H1 (cell line): ENCODE measurements at regions not wholly inside any gene's neighbourhood (a gene's known extent, or its start where the extent isn't known, plus 50 kb on each side); places are given as distances from the start of the nearest gene placed in this dataset.
A peak's percentile ranks its signal among the peaks of the same experiment; 100 is the strongest.

Experiments used
- CTCF ChIA-PET: fragments of 300-600 bp; sonication (Branson Sonifier 250); formaldehyde crosslinking; loops from one replicate; lab custom pipeline; 2021; ENCODE audit not compliant: partially characterized antibody; lab: Charles Lee
- POLR2A ChIA-PET: fragments of 300-600 bp; sonication (Branson Sonifier 250); formaldehyde crosslinking; loops from one replicate; lab custom pipeline; 2021; ENCODE audit warnings: inconsistent platforms; ENCODE audit not compliant: partially characterized antibody; lab: Charles Lee
- DNase-seq, 2 experiments: peaks; one replicate each; pipeline versions ENCODE4 v3.0.0 to v3.0.0-alpha.2; 2010 to 2022; ENCODE audit warnings: low spot score in 2 of 2, low read depth in 1 of 2, mixed read lengths in 1 of 2
- FAIRE-seq: peaks from 2 replicates; lab custom pipeline; 2011; peaks lifted over from hg19 to GRCh38; lab: Jason Lieb, UNC
- H2AFZ ChIP-seq: 2 replicates; pipeline ENCODE4 v1.8.1; 2012; ENCODE audit warnings: low read length, inconsistent platforms
- H2AK5ac ChIP-seq: 2 replicates; pipeline ENCODE4 v1.6.1; 2013; ENCODE audit warnings: low read depth, low read length
- H2BK120ac ChIP-seq: replicated peaks from 2 replicates; pipeline ENCODE3; 2013; ENCODE audit warnings: low read depth, low read length, inconsistent platforms
- H2BK12ac ChIP-seq: 2 replicates; pipeline ENCODE4 v1.6.1; 2013; ENCODE audit warnings: low read depth, low read length
- H2BK15ac ChIP-seq: 2 replicates; pipeline ENCODE4 v1.6.1; 2013; ENCODE audit warnings: low read length
- H2BK20ac ChIP-seq: 2 replicates; pipeline ENCODE4 v1.6.1; 2013; ENCODE audit warnings: low read length
- H2BK5ac ChIP-seq: 2 replicates; pipeline ENCODE4 v1.6.1; 2013; ENCODE audit warnings: low read depth, low read length
- H3K14ac ChIP-seq: 2 replicates; pipeline ENCODE4 v1.6.1; 2013; ENCODE audit warnings: inconsistent platforms; ENCODE audit not compliant: insufficient read length
- H3K18ac ChIP-seq: 2 replicates; pipeline ENCODE4 v1.6.1; 2013; ENCODE audit warnings: low read length; ENCODE audit errors: extremely low read depth
- H3K23ac ChIP-seq: 2 replicates; pipeline ENCODE4 v1.6.1; 2013; ENCODE audit warnings: inconsistent platforms; ENCODE audit not compliant: insufficient read length
- H3K23me2 ChIP-seq: 2 replicates; pipeline ENCODE4 v1.6.1; 2013; ENCODE audit warnings: low read depth, low read length
- H3K27ac ChIP-seq: 2 replicates; pipeline ENCODE4 v1.6.1; 2011; ENCODE audit warnings: low read depth, low read length, inconsistent platforms
- H3K27me3 ChIP-seq, 4 experiments: replicated peaks in 1 of 4; 1 replicate in 1 of 4; 2 replicates in 3 of 4; pipeline versions ENCODE4 v1.6.1 to v1.8.1; 2011 to 2013; ENCODE audit warnings: low read length in 3 of 4, mild to moderate bottlenecking in 3 of 4, inconsistent platforms in 2 of 4, mixed read lengths in 2 of 4, moderate library complexity in 1 of 4; ENCODE audit not compliant: control insufficient read depth in 3 of 4, insufficient read depth in 3 of 4; ENCODE audit errors: extremely low read depth in 1 of 4
- H3K36me3 ChIP-seq, 4 experiments: 2 replicates each; pipeline versions ENCODE4 v1.6.1 to v1.8.1; 2011 to 2013; ENCODE audit warnings: mild to moderate bottlenecking in 4 of 4, low read length in 3 of 4, moderate library complexity in 2 of 4, control low read depth in 1 of 4, inconsistent platforms in 1 of 4; ENCODE audit not compliant: insufficient read depth in 4 of 4, control insufficient read depth in 2 of 4
- H3K4ac ChIP-seq: replicated peaks from 2 replicates; pipeline ENCODE3; 2013; ENCODE audit warnings: low read length, low read depth, mixed read lengths, inconsistent platforms; ENCODE audit not compliant: insufficient read length
- H3K4me1 ChIP-seq, 4 experiments: replicated peaks in 1 of 4; 1 replicate in 1 of 4; 2 replicates in 3 of 4; pipeline versions ENCODE4 v1.6.1 to v1.8.1; 2011 to 2013; ENCODE audit warnings: low read length in 3 of 4, inconsistent platforms in 2 of 4, mixed read lengths in 1 of 4; ENCODE audit not compliant: insufficient read depth in 4 of 4, control insufficient read depth in 3 of 4
- H3K4me2 ChIP-seq, 2 experiments: 2 replicates each; pipeline versions ENCODE4 v1.6.1 to v1.8.1; 2011 to 2013; ENCODE audit warnings: low read depth in 2 of 2, low read length in 2 of 2, control low read depth in 1 of 2, inconsistent platforms in 1 of 2, mild to moderate bottlenecking in 1 of 2; ENCODE audit not compliant: insufficient read depth in 1 of 2
- H3K4me3 ChIP-seq, 4 experiments: fragments of 200-600, 300-600 bp in 1 of 4; sonication (generic), shearing (Covaris generic), sonication (Bioruptor Twin) in 1 of 4; 2 replicates each; pipeline versions ENCODE4 v1.5.1 to v1.8.1; 2011 to 2016; ENCODE audit warnings: low read length in 4 of 4, low read depth in 3 of 4, control low read depth in 2 of 4, inconsistent platforms in 2 of 4, mild to moderate bottlenecking in 2 of 4, mixed read lengths in 1 of 4, moderate library complexity in 1 of 4; ENCODE audit not compliant: insufficient read depth in 2 of 4; ENCODE audit errors: extremely low read depth in 1 of 4
- H3K56ac ChIP-seq: replicated peaks from 2 replicates; pipeline ENCODE3; 2013; ENCODE audit warnings: low read depth, mild to moderate bottlenecking, mixed read lengths, low read length, inconsistent platforms; ENCODE audit not compliant: insufficient read length
- H3K79me1 ChIP-seq: 2 replicates; pipeline ENCODE4 v1.6.1; 2013; ENCODE audit warnings: low read depth, low read length, control low read depth
- H3K79me2 ChIP-seq, 2 experiments: 2 replicates each; pipeline versions ENCODE4 v1.6.1 to v1.8.1; 2012 to 2013; ENCODE audit warnings: low read length in 2 of 2, mild to moderate bottlenecking in 2 of 2, inconsistent platforms in 1 of 2; ENCODE audit not compliant: insufficient read depth in 2 of 2, control insufficient read depth in 1 of 2
- H3K9ac ChIP-seq, 4 experiments: replicated peaks in 1 of 4; 1 replicate in 1 of 4; 2 replicates in 3 of 4; pipeline versions ENCODE4 v1.6.1 to v1.8.1; 2011 to 2013; ENCODE audit warnings: low read depth in 3 of 4, low read length in 3 of 4, control low read depth in 2 of 4, mild to moderate bottlenecking in 2 of 4, moderate library complexity in 2 of 4, inconsistent platforms in 1 of 4; ENCODE audit errors: extremely low read depth in 1 of 4
- H3K9me3 ChIP-seq, 2 experiments: 2 replicates each; pipeline versions ENCODE4 v1.6.1 to v1.8.1; 2012 to 2013; ENCODE audit warnings: mild to moderate bottlenecking in 2 of 2, moderate library complexity in 2 of 2, control low read depth in 1 of 2, inconsistent platforms in 1 of 2, low read depth in 1 of 2, low read length in 1 of 2, mixed read lengths in 1 of 2; ENCODE audit not compliant: insufficient read depth in 2 of 2
- H4K20me1 ChIP-seq, 2 experiments: replicated peaks in 1 of 2; 2 replicates each; pipeline versions ENCODE3 to v1.8.1; 2011 to 2013; ENCODE audit warnings: inconsistent platforms in 2 of 2, low read length in 2 of 2, mild to moderate bottlenecking in 1 of 2; ENCODE audit not compliant: insufficient read depth in 2 of 2, control insufficient read depth in 1 of 2
- H4K5ac ChIP-seq: 2 replicates; pipeline ENCODE4 v1.6.1; 2013; ENCODE audit warnings: low read length, low read depth, mixed read lengths, inconsistent platforms; ENCODE audit not compliant: insufficient read length
- H4K8ac ChIP-seq: 2 replicates; pipeline ENCODE4 v1.8.0; 2013; ENCODE audit warnings: mild to moderate bottlenecking, moderate library complexity, low read length, inconsistent platforms; ENCODE audit not compliant: insufficient read depth; ENCODE audit errors: extremely low read depth
- H4K91ac ChIP-seq: replicated peaks from 2 replicates; pipeline ENCODE3; 2013; ENCODE audit warnings: low read length, mixed read lengths, inconsistent platforms; ENCODE audit not compliant: insufficient read length
- HDAC6 ChIP-seq: IDR thresholded peaks from one replicate; pipeline ENCODE4 v1.7.1; 2012; ENCODE audit warnings: low read depth, mild to moderate bottlenecking, inconsistent platforms, low read length, moderate library complexity
- NRF1 ChIP-seq: IDR thresholded peaks from 2 replicates; pipeline ENCODE4 v1.6.1; 2011; ENCODE audit warnings: mild to moderate bottlenecking, low read depth, low read length, improper control_type of control experiment
- WGBS, 2 experiments: shearing (Covaris generic) in 1 of 2; methylation state at CpG; one replicate each; pipeline versions ENCODE4 v1.1.6 to v1.1.7; 2013 to 2015; ENCODE audit warnings: low lambda C conversion rate in 2 of 2, mixed read lengths in 2 of 2, inconsistent platforms in 1 of 2, low coverage in 1 of 2, missing lambda C conversion rate in 1 of 2; ENCODE audit not compliant: insufficient replicate concordance in 2 of 2, insufficient coverage in 1 of 2, insufficient read length in 1 of 2; ENCODE audit errors: extremely low coverage in 1 of 2, missing lambda C conversion rate in 1 of 2; 5-methylcytosine and 5-hydroxymethylcytosine counted together

GRCh38 chr4:57777876-57778275 is 667.7 kb upstream of the IGFBP7 start:
- no peaks in the 10 kb centered on the region for H3K23me2 ChIP-seq
- 74% methylated on average over 2 of the region's 2 CpGs; no CpG with 5 or more reads in 1 of the 2 experiments for WGBS, 2 experiments
- no peaks in the 10 kb centered on the region for H3K79me2 ChIP-seq
- no peak overlapping the region for H3K23ac ChIP-seq
- no peak overlapping the region for H3K4me3 ChIP-seq
- TF ChIP-seq HDAC6 (no peak), NRF1 (no peak)
- H2BK120ac ChIP-seq = no peak overlapping the region
- no peak overlapping the region for H3K27ac ChIP-seq
- H4K8ac ChIP-seq = no peak overlapping the region
- H2AFZ ChIP-seq = peak overlapping the region; percentile 58; the same call in 1 of the 2 replicates
- no peak overlapping the region for H3K4ac ChIP-seq
- no peak overlapping the region for H2BK12ac ChIP-seq
- no peaks in the 10 kb centered on the region for H3K9me3 ChIP-seq
- H3K14ac ChIP-seq = no peak overlapping the region
- H2AK5ac ChIP-seq = no peak overlapping the region
- H2BK5ac ChIP-seq = no peak overlapping the region
- H4K20me1 ChIP-seq = no peaks in the 10 kb centered on the region
- no peak overlapping the region for H4K5ac ChIP-seq
- ChIA-PET POLR2A (no interaction called here), CTCF (no interaction called here)
- H3K27me3 ChIP-seq = no peaks in the 10 kb centered on the region
- H3K4me2 ChIP-seq = no peak overlapping the region; a peak in 1 of 4 replicates
- H3K36me3 ChIP-seq = no peaks in the 10 kb centered on the region
- H3K4me1 ChIP-seq = no peaks in the 10 kb centered on the region
- DNase-seq (no peak), FAIRE-seq (no peak)
- no peak overlapping the region for H3K18ac ChIP-seq
- no peak overlapping the region for H4K91ac ChIP-seq
- H3K56ac ChIP-seq = no peak overlapping the region
- H2BK15ac ChIP-seq = no peak overlapping the region
- no peak overlapping the region for H2BK20ac ChIP-seq
- no peak overlapping the region for H3K9ac ChIP-seq
- no peaks in the 10 kb centered on the region for H3K79me1 ChIP-seq
